ENCODE measurements at regions not wholly inside any gene's neighbourhood (a gene's known extent, or its start where the extent isn't known, plus 50 kb on each side); places are given as distances from the start of the nearest gene placed in this dataset.
A peak's percentile ranks its signal among the peaks of the same experiment; 100 is the strongest.

- H3K27ac Mint-ChIP-seq = no peak overlapping the region
- peaks cover 0 to 2% (median 0%) of the 10 kb centered on the region in 3 donors for H3K4me1 Mint-ChIP-seq
- H3K4me3 Mint-ChIP-seq = no peak overlapping the region
- no peaks in the 10 kb centered on the region for H3K36me3 Mint-ChIP-seq
- no peaks in the 10 kb centered on the region for H3K27me3 Mint-ChIP-seq
- H3K9me3 Mint-ChIP-seq = peaks cover 0 to 1% (median 0%) of the 10 kb centered on the region in 3 donors
Observed at GRCh38 chr2:147236601-147237000, 608.2 kb upstream of the ACVR2A start.

- no peak overlapping the region for H3K4me3 Mint-ChIP-seq
- no peaks in the 10 kb centered on the region for H3K36me3 Mint-ChIP-seq
- H3K9me3 Mint-ChIP-seq = peaks cover 0 to 2% (median 2%) of the 10 kb centered on the region in 3 donors
- no peaks in the 10 kb centered on the region for H3K27me3 Mint-ChIP-seq
- peaks cover 0 to 2% (median 0%) of the 10 kb centered on the region in 3 donors for H3K4me1 Mint-ChIP-seq
- no peak overlapping the region for H3K27ac Mint-ChIP-seq
Observed at GRCh38 chr2:147232225-147232669, 612.6 kb upstream of the ACVR2A start.

- Mint-ChIP-seq H3K36me3 (no peaks in the 10 kb centered on the region), H3K4me3 (no peak overlapping the region), H3K27ac (no peak overlapping the region), H3K27me3 (no peaks in the 10 kb centered on the region), H3K4me1 (peaks cover 0 to 2% (median 0%) of the 10 kb centered on the region in 3 donors), H3K9me3 (peaks cover 0 to 2% (median 2%) of the 10 kb centered on the region in 3 donors)
Observed at GRCh38 chr2:147231607-147232006, 613.2 kb upstream of the ACVR2A start.

- H3K9me3 Mint-ChIP-seq = peaks cover 0 to 2% (median 2%) of the 10 kb centered on the region in 3 donors
- H3K27me3 Mint-ChIP-seq = no peaks in the 10 kb centered on the region
- H3K4me3 Mint-ChIP-seq = no peak overlapping the region
- peaks cover 0 to 2% (median 0%) of the 10 kb centered on the region in 3 donors for H3K4me1 Mint-ChIP-seq
- H3K36me3 Mint-ChIP-seq = no peaks in the 10 kb centered on the region
- H3K27ac Mint-ChIP-seq = no peak overlapping the region
Observed at GRCh38 chr2:147231081-147231480, 613.7 kb upstream of the ACVR2A start.

GRCh38 chr2:147227313-147227712, 617.5 kb upstream of the ACVR2A start:
- no peaks in the 10 kb centered on the region for H3K36me3 Mint-ChIP-seq
- H3K27ac Mint-ChIP-seq = no peak overlapping the region
- H3K4me3 Mint-ChIP-seq = no peak overlapping the region
- no peaks in the 10 kb centered on the region for H3K27me3 Mint-ChIP-seq
- peaks cover 0 to 2% (median 2%) of the 10 kb centered on the region in 3 donors for H3K9me3 Mint-ChIP-seq
- peaks cover 0 to under 1% (median 0%) of the 10 kb centered on the region in 3 donors for H3K4me1 Mint-ChIP-seq

GRCh38 chr2:147224070-147224469, 620.8 kb upstream of the ACVR2A start:
- no peaks in the 10 kb centered on the region for H3K27me3 Mint-ChIP-seq
- no peak overlapping the region for H3K27ac Mint-ChIP-seq
- peaks cover 0 to 8% (median 5%) of the 10 kb centered on the region in 3 donors for H3K9me3 Mint-ChIP-seq
- H3K36me3 Mint-ChIP-seq = no peaks in the 10 kb centered on the region
- H3K4me1 Mint-ChIP-seq = no peaks in the 10 kb centered on the region
- no peak overlapping the region for H3K4me3 Mint-ChIP-seq

- Mint-ChIP-seq H3K9me3 (peaks cover 1 to 8% (median 5%) of the 10 kb centered on the region in 3 donors), H3K4me3 (no peak overlapping the region), H3K4me1 (no peaks in the 10 kb centered on the region), H3K36me3 (no peaks in the 10 kb centered on the region), H3K27ac (no peak overlapping the region), H3K27me3 (no peaks in the 10 kb centered on the region)
Observed at GRCh38 chr2:147223553-147224060, 621.2 kb upstream of the ACVR2A start.

- Mint-ChIP-seq H3K27ac (no peak overlapping the region), H3K4me3 (no peak overlapping the region), H3K9me3 (peaks cover 1 to 8% (median 3%) of the 10 kb centered on the region in 3 donors), H3K36me3 (no peaks in the 10 kb centered on the region), H3K27me3 (no peaks in the 10 kb centered on the region), H3K4me1 (no peaks in the 10 kb centered on the region)
Observed at GRCh38 chr2:147223119-147223518, 621.7 kb upstream of the ACVR2A start.

- no peak overlapping the region for H3K4me3 Mint-ChIP-seq
- no peaks in the 10 kb centered on the region for H3K36me3 Mint-ChIP-seq
- H3K4me1 Mint-ChIP-seq = no peaks in the 10 kb centered on the region
- no peak overlapping the region for H3K27ac Mint-ChIP-seq
- no peaks in the 10 kb centered on the region for H3K27me3 Mint-ChIP-seq
- peaks cover 1 to 12% (median 3%) of the 10 kb centered on the region in 3 donors for H3K9me3 Mint-ChIP-seq
Observed at GRCh38 chr2:147222506-147222905, 622.3 kb upstream of the ACVR2A start.

GRCh38 chr2:147214914-147215313, 629.9 kb upstream of the ACVR2A start:
- Mint-ChIP-seq H3K4me3 (no peak overlapping the region), H3K36me3 (no peaks in the 10 kb centered on the region), H3K27me3 (no peaks in the 10 kb centered on the region), H3K27ac (no peak overlapping the region), H3K4me1 (no peaks in the 10 kb centered on the region), H3K9me3 (peaks cover 1 to 18% (median 2%) of the 10 kb centered on the region in 3 donors)

- H3K27ac Mint-ChIP-seq = no peak overlapping the region
- no peaks in the 10 kb centered on the region for H3K36me3 Mint-ChIP-seq
- H3K4me1 Mint-ChIP-seq = no peaks in the 10 kb centered on the region
- no peaks in the 10 kb centered on the region for H3K9me3 Mint-ChIP-seq
- H3K27me3 Mint-ChIP-seq = no peaks in the 10 kb centered on the region
- H3K4me3 Mint-ChIP-seq = peak overlapping the region in 1 of 4 donors; percentile 5
Observed at GRCh38 chr2:147211484-147211883, 633.3 kb upstream of the ACVR2A start.

- Mint-ChIP-seq H3K36me3 (no peaks in the 10 kb centered on the region), H3K4me3 (no peak overlapping the region), H3K27ac (no peak overlapping the region), H3K9me3 (peaks cover 1 to 12% (median 2%) of the 10 kb centered on the region in 3 donors), H3K27me3 (no peaks in the 10 kb centered on the region), H3K4me1 (no peaks in the 10 kb centered on the region)
Observed at GRCh38 chr2:147204102-147204501, 640.7 kb upstream of the ACVR2A start.

GRCh38 chr2:147198651-147199171, 646.1 kb upstream of the ACVR2A start:
- Mint-ChIP-seq H3K27ac (no peak overlapping the region), H3K27me3 (no peaks in the 10 kb centered on the region), H3K36me3 (no peaks in the 10 kb centered on the region), H3K9me3 (peaks cover 0 to 5% (median 1%) of the 10 kb centered on the region in 3 donors), H3K4me3 (no peak overlapping the region), H3K4me1 (no peaks in the 10 kb centered on the region)

GRCh38 chr2:147197754-147198483, 646.9 kb upstream of the ACVR2A start:
- no peak overlapping the region for H3K4me3 Mint-ChIP-seq
- H3K36me3 Mint-ChIP-seq = no peaks in the 10 kb centered on the region
- H3K27me3 Mint-ChIP-seq = no peaks in the 10 kb centered on the region
- H3K9me3 Mint-ChIP-seq = peaks cover 0 to 5% (median 3%) of the 10 kb centered on the region in 3 donors
- H3K27ac Mint-ChIP-seq = no peak overlapping the region
- H3K4me1 Mint-ChIP-seq = no peaks in the 10 kb centered on the region

- H3K4me3 Mint-ChIP-seq = peak overlapping the region in 1 of 4 donors; percentile 61
- H3K9me3 Mint-ChIP-seq = peaks cover under 1 to 7% (median 1%) of the 10 kb centered on the region in 3 donors
- H3K36me3 Mint-ChIP-seq = peaks cover 4% of the 10 kb centered on the region
- peak overlapping the region in 1 of 3 donors; percentile 84 for H3K27ac Mint-ChIP-seq
- peaks cover 0 to 11% (median 9%) of the 10 kb centered on the region in 3 donors for H3K4me1 Mint-ChIP-seq
- no peaks in the 10 kb centered on the region for H3K27me3 Mint-ChIP-seq
Observed at GRCh38 chr2:147182260-147182659, 662.6 kb upstream of the ACVR2A start.
